ENCODE measurements at regions not wholly inside any gene's neighbourhood (a gene's known extent, or its start where the extent isn't known, plus 50 kb on each side); places are given as distances from the start of the nearest gene placed in this dataset.

- DNase-seq (ENCODE audit: low spot score): no peak
- no peak for ATAC-seq
Measured at GRCh38 chr10:33402220-33403073, 68.0 kb upstream of the NRP1 start.

GRCh38 chr10:33401300-33401699 is 66.8 kb upstream of the NRP1 start:
- ATAC-seq: no peak

GRCh38 chr10:33398796-33399195 is 64.3 kb upstream of the NRP1 start:
- no peak for DNase-seq (ENCODE audit: low spot score)
- no peak for ATAC-seq

More at GRCh38 chr10:33401300-33401699, 66.8 kb upstream of the NRP1 start:
- no peak for DNase-seq (ENCODE audit: low spot score)

GRCh38 chr10:33396938-33397337 is 62.5 kb upstream of the NRP1 start:
- ATAC-seq: no peak

GRCh38 chr10:33396279-33396678 is 61.8 kb upstream of the NRP1 start:
- DNase-seq (ENCODE audit: low spot score): no peak
- ATAC-seq: no peak

More at GRCh38 chr10:33396938-33397337, 62.5 kb upstream of the NRP1 start:
- DNase-seq (ENCODE audit: low spot score): no peak

- no peak for ATAC-seq
- DNase-seq (ENCODE audit: low spot score): no peak
Measured at GRCh38 chr10:33395201-33395600, 60.7 kb upstream of the NRP1 start.

- ATAC-seq (no peak), DNase-seq (ENCODE audit: low spot score) (no peak)
Measured at GRCh38 chr10:33392706-33393105, 58.2 kb upstream of the NRP1 start.

GRCh38 chr10:33391611-33392465 is 57.4 kb upstream of the NRP1 start:
- ATAC-seq (no peak), DNase-seq (ENCODE audit: low spot score) (no peak)

- DNase-seq (ENCODE audit: low spot score): no peak
- ATAC-seq: no peak
Measured at GRCh38 chr10:33390046-33390445, 55.6 kb upstream of the NRP1 start.

GRCh38 chr10:33388785-33389184 is 54.3 kb upstream of the NRP1 start:
- no peak for ATAC-seq
- DNase-seq (ENCODE audit: low spot score): no peak

- DNase-seq (ENCODE audit: low spot score) (no peak), ATAC-seq (no peak)
Measured at GRCh38 chr10:33388382-33388781, 53.9 kb upstream of the NRP1 start.

GRCh38 chr10:33387720-33388119 is 53.3 kb upstream of the NRP1 start:
- DNase-seq (ENCODE audit: low spot score): no peak
- ATAC-seq: no peak

- no peak for ATAC-seq
- DNase-seq (ENCODE audit: low spot score): no peak
Measured at GRCh38 chr10:33386926-33387325, 52.5 kb upstream of the NRP1 start.

GRCh38 chr10:33385686-33386085 is 51.2 kb upstream of the NRP1 start:
- ATAC-seq (no peak), DNase-seq (ENCODE audit: low spot score) (no peak)

- ATAC-seq (no peak), DNase-seq (ENCODE audit: low spot score) (no peak)
Measured at GRCh38 chr10:33385015-33385414, 50.5 kb upstream of the NRP1 start.

Measured in left lobe of liver (tissue), 2 donors.